Head of caudate nucleus (tissue), 42 donors: ENCODE measurements at regions not wholly inside any gene's neighbourhood (a gene's known extent, or its start where the extent isn't known, plus 50 kb on each side); places are given as distances from the start of the nearest gene placed in this dataset.
"Not testable (repeated sequence)": the region's sequence is repeated elsewhere in the genome, so short reads cannot be mapped to it uniquely, and the experiment has no call there.

Experiments used
- DNase-seq, 42 donors: peaks; one replicate each; pipeline versions ENCODE4 v3.0.0 to v3.0.0-alpha.2; 2020 to 2021; ENCODE audit warnings: mixed read lengths in 7 of 42
- intact Hi-C: fragments of 100-400 bp; cut with DNase I; formaldehyde crosslinking; loops from one replicate; pipeline ENCODE4 v1.15.0; 2022

DNA sequence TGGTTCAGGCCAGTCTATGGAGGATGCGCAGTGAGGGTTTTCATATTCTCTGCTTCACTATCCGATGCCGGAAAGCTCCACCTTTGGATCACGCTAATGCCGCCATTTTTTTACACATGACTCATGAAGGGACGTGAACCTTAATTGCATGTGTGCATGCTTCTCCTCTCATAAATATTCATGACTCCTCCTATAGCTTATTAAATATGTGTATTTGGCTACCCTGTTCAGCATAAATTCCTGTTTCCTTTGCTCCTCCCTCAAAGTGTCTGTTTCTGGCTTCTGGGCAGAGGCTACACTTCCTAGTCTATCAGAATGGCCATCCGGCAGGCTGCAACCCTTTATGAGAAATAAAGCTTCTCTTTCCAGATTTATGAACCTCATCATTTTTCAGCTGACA lies 1890.8 kb downstream of the KHDRBS2 start:
- intact Hi-C loops, DNase-seq: not testable (repeated sequence)

- DNase-seq, intact Hi-C loops: not testable (repeated sequence)
Observed at GRCh38 chr6:60392969-60393368, 1893.1 kb downstream of the KHDRBS2 start.

- DNase-seq, intact Hi-C loops: not testable (repeated sequence)
Observed at GRCh38 chr6:60389094-60389493, 1896.9 kb downstream of the KHDRBS2 start.

- not testable (repeated sequence) for DNase-seq
Observed at GRCh38 chr6:60384614-60385013, 1901.4 kb downstream of the KHDRBS2 start.

GRCh38 chr6:60382771-60383170 lies 1903.3 kb downstream of the KHDRBS2 start:
- DNase-seq, intact Hi-C loops: not testable (repeated sequence)

More at GRCh38 chr6:60384614-60385013, 1901.4 kb downstream of the KHDRBS2 start:
- intact Hi-C loops, result not testable (repeated sequence)

- DNase-seq, intact Hi-C loops: not testable (repeated sequence)
Observed at GRCh38 chr6:60374078-60374477, 1911.9 kb downstream of the KHDRBS2 start.

DNA sequence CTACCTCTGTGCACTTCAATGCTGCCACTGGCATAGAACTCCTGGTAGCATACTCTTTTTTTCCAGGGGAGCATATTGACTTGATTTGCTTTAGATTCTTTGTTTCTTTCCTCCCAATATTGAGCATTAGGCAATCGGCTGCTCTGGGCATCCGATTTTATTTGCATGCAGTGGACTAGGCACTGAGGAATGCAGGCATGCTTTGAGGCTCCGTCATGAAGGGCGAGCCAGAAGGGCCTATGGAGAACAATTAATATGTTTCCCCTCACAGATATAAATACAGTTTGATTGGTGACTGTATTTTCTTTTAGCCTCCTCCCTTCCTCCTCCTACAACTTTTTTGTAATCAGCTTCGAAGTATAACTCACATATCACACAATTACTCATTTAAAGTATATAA lies 1918.2 kb downstream of the KHDRBS2 start:
- DNase-seq, intact Hi-C loops: not testable (repeated sequence)

GRCh38 chr6:60365901-60366300 lies 1920.1 kb downstream of the KHDRBS2 start:
- DNase-seq, intact Hi-C loops: not testable (repeated sequence)

DNA sequence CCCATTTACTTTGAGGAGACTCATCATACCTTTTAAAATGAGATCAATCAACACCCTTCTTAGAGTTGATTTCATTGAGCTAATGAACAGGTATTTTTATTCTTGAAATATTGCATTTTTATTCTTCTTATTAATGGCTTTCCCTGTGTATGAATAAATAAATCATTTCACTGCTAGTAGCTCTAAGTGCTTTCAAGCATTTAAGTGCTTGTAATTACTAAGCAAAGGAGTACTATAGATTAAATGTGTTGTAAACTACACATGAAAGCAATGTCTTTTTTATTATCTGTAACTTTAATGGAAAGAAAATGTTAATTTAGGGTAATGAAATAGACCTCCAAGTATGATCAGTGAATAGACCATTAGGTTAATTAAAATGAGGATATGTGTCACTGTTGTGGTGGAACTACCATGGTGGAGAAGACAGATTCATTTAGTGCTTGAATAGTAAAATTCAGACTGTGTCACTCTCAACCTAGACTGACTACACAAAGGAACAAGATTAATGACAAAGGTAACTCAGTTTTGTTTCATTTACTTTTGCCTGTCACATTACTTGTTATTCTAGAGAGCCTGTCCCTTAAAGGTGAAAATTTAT lies 1943.5 kb downstream of the KHDRBS2 start:
- intact Hi-C loops, DNase-seq: not testable (repeated sequence)

- DNase-seq, intact Hi-C loops: not testable (repeated sequence)
Observed at GRCh38 chr6:60338328-60339071, 1947.5 kb downstream of the KHDRBS2 start.

GRCh38 chr6:60335124-60335523 lies 1950.9 kb downstream of the KHDRBS2 start:
- DNase-seq, intact Hi-C loops: not testable (repeated sequence)

DNA sequence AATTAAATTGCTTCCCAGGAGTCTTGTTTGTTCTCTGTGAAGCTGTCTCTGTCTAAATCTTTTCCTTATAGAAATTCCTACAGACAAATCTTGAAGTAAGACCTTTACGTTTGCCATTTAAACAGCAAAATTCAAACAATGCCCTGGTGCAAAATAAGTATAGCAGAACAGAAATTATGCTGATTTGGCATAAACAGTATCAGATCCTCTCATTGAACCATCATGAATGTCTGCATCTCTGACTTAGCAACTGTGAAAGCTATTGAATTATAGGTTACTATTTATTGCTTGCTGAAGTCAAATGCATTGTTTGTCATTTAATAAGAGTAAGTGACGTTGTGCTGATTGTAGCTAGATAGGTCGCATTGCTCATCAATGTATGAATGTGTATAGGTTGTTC lies 1952.3 kb downstream of the KHDRBS2 start:
- DNase-seq, intact Hi-C loops: not testable (repeated sequence)

- DNase-seq, intact Hi-C loops: not testable (repeated sequence)
Observed at GRCh38 chr6:60308939-60309338, 1977.1 kb downstream of the KHDRBS2 start.
